HG03342 (cell line): ENCODE measurements at regions not wholly inside any gene's neighbourhood (a gene's known extent, or its start where the extent isn't known, plus 50 kb on each side); places are given as distances from the start of the nearest gene placed in this dataset.
"Not testable (repeated sequence)": the region's sequence is repeated elsewhere in the genome, so short reads cannot be mapped to it uniquely, and the experiment has no call there.

Experiments used
- ATAC-seq: cut with Tn5 transposase; IDR thresholded peaks from one replicate; pipeline ENCODE4 v1.9.1; 2021; ENCODE audit warnings: mild to moderate bottlenecking, moderate library complexity; ENCODE audit not compliant: unreplicated experiment

DNA sequence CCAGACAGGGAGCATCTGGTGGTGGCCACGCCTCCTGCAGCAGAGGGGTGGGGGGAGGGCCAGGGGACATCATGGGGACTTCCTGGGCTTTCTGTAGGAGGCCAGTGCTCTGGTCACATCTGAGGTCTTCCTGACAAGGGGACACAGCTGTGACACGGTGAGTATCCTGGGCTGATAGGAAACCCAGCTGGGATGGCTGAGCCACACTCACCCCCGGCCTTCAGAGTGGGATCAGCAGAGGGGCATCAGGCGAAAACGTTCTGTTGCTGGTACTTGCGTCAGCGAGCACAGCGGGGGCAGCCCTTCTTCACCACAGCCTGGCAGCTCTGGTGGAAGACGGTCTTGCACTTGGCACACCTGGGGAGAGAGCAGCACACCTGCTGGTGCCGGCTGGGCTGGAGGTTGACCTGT lies 122.9 kb upstream of the SMURF2 start:
- no peak for ATAC-seq

DNA sequence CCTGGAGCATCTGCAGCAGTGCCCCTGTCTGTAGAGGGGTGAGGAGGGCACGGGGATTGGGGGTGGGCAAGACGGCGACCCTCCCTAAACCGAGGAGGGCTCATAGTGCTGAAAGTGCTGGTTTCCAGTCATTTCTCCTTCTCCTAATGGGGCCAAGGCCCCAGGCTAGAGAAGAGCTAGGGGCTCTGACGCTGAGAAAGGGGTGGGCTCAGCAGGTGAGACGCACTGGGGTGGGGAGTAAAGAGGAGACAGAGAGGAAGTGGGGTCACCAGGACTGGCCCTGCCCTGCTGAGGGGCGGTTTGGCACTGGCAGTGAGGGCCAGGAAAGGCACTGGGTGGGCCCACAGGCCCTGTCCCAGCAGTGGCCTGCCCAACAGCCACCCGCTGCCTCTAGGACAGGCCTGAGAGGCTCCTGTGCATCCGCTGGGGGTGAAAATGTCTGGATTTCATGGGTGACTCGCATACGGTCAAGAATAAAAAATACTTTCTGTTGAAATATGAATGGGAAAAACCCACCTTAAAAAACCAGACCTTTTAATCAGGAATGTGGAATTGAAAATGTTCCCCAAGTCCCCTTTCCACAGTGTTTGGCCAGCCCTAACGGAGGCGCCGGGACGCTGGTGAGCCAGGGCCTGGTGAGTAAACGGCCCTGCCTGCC lies 122.4 kb upstream of the SMURF2 start:
- no peak for ATAC-seq

DNA sequence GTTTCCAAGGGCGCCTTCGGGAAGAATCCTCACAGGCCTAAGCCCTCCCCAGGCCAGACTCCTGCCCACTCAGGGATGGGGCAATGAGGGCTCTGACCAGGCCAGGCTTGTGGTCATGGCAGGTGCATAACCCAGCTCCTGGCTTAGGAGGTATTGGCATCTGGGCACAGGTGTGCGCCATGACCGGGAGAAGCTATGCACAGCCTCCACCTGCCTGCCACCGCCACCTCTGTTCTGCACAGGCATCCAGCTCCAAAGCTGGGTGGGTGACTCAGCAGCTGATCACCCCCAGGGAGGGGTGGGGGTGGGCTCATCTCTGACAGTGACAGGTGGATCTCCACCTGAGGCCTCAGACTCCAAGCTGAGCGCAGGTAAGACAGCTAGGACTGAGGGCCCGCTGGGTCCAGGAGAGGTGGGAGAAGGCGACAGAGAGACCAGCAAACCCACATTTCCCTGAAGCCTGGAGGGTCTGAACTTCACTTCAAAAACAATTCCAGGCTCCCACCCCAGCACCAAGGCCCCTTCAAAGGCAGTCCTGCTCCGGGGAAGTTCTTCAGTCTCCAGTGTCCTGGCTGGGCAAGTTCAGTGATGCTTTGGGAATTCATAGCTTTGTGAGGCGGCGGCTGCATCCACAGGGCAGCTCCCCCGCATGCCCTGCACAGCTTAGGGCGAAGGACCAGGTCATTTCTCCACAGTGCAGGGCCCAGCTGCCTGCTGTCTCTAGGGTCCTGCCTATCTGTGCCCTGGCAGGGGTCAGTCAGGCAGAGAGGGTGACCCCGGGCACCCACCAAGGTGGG lies 121.6 kb upstream of the SMURF2 start:
- no peak for ATAC-seq

DNA sequence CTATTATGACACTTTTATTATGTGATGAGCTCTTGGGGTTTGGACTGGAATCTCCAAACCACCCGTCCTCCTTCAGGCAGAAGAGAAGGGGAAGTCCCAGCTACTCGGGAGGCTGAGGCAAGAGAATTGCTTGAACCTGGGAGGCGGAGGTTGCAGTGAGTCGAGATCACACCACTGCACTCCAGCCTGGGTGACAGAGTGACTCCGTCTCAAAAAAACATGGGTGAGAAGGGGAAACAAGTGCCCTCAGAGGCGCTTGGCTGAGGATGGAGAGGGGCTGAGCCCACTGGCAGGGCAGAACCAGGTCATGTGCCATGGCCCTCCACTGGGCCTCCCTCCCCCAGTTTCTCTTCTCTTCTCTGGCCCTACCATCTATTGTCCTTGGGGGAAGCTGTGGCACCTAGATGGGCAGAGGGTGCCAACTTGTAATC lies 120.9 kb upstream of the SMURF2 start:
- ATAC-seq: no peak

DNA sequence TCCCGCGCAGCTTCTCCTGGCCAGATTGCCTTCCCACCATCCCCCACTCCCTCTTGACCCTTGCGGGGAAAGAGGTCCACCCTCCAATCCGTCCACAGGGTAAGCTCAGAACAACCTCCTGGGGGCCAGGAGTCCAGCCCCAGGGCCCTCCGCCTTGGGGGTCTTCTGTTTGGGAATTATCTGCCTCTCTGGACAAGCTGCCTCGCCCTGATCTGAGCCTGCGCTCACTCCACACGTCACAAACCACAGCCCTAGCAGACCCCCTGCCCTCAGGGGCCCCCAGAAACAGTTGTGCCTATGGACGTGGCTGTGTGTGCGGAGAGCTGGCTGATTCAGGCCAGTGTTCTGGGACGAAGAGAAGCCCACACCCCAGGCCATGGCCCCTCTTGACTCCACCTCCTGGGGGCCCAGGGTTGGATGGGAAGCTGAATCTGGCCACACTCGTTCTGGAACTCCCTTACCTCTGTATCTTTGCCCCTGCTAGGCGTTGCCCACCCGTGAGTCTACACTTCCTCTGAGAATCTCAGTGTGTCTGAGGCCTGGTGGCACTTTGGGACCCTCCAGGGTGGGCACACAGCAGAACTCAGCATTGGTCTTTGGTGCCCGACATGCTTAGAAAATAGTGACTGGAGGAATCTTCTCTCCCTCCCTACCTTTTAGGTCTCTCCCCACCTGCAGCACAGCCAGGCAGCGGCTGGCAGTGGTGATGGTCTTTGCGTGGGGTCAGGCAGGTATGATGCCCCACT lies 119.9 kb upstream of the SMURF2 start:
- ATAC-seq: no peak

DNA sequence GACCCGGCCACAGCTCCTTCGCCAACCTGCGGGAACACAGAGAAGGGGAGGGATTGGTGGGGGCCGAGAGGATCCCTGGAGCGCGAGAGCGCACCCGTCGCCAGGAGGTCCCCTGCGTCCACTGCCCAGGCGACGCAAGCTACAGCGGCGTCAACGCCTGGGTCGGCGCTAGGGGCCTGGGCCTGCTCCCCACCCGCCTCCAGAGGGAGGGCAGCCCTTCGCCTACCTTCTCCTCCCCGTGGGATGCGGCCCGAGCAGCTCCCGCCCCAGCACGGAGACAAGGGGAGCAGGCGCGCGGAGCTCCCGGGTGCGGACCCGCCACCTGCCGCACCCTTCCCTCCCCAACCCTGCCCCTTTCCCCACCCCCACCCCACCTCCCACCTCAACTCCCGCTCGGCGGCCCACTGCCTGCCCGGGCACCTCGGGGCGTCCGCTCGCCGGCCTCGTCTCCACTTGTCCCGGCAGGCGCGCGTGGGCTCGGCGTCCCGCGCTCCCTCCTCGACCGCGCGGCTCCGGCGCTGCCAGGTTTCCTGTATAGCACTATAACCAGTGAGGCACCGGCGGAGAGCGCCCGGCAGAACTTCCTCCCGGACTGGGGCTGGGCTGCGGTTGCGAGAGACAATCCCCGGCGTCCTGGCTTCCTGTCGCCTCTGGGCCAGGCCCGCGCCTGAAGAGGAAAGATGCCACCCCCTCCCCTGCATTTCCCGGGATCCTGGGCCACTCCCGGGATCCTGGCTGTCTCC lies 119.1 kb upstream of the SMURF2 start:
- no peak for ATAC-seq

DNA sequence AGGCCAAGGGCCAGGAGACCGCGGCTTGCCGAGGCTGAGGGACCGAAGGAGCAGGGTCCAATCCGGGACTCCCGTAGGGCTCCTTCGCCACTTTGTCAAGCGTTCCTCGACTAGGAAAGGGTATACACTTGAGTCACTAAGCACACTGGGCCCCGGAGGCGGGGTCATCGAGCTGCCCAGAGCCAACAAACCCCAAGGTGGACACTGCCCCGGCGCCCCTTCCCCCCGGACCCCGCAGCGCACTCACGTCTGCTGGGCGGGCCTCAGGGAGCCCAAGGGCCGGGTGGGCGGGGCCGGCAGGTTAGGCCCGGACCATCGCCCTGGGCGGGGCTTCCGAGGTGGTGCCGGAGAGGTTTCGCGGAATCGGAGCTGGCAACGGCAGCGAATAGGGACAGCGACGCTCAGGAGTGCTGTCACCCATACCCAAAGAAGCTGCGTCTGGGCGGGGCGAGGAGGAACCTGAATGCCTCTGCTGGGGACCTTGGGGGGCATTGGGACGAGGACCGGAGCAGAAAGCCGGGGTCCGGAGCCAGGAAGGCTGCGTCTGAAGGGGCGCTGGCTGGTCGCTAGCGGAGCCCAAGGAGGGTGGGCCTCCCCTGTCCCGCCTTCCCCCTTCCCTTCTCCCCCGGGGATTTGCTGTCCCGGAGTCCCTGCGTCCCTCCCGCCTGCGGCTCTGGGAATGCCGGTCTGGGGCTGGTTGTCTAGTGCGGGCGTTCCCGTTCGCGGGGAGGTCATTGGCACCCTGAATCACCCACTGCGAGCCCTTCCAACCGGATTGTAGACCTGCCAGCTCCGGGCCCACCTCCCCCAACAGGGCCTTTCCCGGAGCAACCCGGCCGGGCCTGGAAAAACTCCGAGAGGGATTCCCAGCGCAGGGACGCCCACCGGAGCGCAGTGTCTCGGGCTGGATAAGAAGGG lies 118.2 kb upstream of the SMURF2 start:
- ATAC-seq: no peak

DNA sequence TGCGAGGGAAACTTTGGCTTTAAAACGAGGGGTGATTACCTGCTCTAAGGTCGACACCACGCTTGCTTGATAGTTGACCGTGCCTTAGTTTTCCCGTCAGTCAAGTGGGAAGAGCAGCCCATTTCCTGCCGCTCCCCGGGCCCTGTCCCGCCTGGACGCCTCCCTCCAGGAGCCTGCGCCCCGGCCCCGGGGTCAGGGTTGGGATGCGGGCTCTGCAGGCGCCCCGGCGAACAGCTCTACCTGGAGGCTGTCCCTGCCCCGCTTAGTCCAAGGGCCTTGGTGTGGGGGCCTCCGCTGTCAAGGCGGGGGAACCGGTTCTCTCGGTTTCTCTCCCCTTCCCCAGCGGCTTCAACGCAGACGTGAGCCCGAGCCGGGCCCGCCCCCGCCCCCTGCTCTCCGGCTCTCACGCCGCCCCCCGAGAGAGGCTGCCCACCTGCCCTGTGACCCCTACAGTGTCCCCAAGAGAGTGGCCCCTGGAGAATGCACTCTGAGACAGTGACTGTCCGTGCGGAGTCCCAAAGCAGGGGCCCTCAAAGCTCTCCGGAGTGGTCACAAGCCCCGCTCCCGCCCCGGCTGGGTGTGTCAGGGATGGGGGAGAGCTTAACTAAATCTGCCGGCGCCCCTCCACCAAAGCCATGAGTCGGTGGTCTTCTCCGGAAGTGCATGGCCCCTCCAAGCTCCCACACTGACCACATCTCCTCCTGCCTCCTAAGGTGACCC lies 117.4 kb upstream of the SMURF2 start:
- ATAC-seq: no peak

DNA sequence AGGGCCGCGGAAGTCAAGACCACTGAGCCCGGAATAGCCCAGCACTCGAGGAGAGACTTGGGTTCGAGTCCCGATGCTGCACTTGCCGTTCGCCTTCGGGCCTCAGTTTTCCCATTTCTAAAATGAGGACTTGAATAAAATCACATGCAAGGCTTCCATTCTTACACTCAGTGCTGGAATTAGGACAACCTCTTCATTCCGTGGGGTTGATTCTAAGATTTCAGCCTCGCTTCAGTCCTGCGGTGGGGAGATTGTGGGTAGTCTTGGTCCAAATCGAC lies 116.9 kb upstream of the SMURF2 start:
- ATAC-seq: not testable (repeated sequence)

DNA sequence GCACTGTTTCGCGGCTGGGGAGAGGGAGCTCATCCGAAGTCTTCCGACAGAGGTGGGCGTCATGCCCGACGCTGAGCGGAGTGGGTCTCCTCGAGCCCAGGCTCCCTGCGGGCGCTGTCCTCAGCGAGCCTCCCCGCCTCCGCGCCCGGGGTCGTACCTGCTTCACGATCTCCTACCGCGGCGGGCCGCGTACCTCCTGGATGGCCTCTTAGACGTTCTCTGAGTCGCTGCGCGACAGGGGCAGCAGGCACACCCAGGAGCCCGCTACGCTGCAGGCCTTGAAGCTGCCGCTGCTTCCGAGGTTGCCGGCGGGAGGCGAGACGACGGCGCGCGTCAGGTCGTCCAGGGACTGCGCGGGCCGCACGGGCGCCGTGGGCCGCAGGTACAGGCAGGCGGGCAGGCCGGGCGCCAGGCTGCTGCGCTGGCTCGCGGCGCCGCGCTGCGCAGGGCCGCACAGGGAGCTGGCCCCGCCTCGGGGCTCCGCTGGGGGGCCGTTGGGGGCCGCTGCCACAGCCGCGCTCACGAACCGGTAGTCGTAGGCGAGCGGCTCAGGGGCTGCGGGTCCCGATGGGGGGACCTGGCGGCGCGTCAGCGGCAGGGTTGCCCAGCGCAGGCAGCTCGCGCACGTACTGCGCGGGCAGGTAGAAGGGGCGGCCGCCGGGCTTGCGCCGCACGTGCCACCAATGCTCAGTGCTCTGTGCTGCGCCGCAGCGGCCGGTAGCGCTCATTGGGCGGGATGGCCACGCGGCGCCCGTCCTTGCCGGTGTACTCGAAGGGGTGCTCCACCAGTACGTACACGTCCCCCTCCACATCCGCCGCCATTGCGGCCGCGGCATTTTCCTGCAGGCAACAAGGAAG lies 116.4 kb upstream of the SMURF2 start:
- no peak for ATAC-seq

DNA sequence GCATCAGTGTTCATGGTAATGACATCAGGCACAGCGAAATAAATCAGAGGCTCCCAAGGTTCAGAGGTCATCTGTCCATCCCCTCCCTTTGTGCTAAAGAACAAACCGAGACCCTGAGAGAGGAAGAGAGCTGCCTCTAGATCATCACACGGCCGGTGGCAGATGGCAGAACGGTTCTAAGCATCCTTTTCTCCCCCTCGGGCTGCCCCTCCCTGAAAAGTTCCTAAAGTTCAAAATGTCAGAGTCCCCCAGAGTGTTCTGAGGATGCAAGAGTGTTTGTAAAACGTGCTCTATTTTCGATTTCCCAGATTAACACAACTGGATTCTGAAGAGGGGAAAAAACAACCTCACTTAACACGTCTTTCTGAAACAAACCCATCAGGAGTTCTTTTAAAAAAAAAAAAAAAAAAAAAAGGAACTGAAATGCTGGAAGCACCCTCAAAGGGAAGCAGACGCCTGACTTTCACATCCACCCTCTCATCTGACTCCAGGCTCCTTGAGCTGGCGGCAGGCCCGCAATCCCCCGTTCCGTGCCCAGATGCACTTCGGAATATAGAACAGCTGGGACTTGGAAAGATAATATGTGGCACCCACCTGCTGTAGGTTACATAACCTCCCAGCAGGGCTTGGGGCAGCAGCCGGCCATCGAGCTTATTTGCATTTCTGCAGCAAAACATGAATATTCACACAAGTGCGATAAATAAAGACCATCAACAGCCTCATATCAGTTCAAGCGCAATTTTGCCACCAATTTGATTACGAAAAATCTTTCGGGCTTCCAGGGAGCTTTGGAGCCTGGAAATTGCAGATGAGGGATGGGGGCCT lies 115.5 kb upstream of the SMURF2 start:
- no peak for ATAC-seq

DNA sequence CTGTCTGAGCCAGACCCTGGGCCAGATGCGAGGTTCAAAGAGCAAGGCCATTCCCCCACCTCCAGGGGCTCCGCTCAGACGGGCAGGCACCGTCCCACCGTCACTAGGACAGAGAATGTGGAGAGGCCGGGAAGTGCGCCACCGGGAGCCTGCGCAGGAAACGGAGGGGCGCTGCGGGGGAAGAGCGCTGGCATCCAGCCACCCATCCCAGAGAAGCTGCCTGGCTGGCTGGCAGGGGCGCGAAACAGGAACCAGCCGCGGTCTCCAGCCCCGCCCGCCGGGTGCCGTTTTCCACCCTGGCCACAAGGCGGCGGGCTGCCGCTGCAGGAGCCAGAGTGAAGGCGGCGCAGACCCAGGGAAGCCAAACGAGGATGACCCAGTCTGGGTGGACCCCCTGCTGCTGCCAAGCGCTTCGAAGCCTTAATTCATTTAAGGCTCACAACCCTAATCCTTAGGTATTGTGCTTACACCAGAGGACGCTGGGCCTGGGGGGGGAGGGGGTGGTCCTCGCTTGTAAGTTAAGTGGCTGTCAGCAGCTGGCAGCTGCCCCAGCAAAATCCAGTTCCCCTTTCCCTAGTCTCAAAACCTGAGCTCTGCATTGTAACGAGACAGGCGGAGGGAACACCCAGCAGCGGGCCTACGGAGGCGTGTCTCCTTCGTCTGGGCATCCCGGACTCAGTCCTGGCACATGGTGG lies 114.8 kb upstream of the SMURF2 start:
- ATAC-seq: peak; percentile 44

DNA sequence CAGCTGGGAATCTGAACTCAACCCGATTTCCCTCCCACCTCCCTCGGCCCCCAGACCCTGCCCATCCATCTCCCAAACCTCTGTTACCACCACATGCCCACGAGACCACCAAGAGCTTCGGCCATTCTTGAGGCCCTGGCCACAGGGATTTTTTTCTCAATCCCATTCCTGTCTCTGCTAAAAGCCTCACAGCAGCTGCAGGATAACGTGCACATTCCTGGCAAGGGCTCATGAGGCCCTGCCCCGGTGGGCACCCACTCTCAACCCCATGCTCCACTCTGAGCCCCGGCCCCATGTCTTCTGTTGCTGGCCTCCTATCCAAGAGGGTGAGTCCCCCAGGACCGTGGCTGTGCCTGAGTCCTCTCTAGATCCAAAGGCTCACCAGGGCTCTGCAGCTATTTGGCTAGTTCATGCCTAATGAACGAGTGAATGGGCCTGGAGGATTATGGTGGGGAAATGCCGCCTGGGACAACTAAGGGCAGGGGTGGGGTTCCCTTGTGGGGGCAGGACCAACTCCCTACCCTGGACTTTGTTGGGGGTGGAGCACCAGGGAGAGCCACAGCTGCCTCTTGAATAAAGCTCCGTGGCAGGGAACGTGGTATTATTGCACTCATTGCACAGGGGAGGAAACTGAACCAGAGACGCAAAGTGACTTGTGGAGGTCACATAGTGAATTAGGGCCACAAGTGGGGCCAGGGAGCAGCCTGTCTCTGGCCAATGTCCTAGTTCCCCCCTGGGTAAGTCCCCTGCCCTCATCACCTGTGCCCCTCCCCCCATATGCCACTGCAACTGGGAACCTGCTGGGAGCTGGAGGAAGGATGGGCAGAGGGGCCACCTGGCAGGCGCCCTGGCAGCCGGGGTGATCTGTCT lies 113.8 kb upstream of the SMURF2 start:
- ATAC-seq: no peak

DNA sequence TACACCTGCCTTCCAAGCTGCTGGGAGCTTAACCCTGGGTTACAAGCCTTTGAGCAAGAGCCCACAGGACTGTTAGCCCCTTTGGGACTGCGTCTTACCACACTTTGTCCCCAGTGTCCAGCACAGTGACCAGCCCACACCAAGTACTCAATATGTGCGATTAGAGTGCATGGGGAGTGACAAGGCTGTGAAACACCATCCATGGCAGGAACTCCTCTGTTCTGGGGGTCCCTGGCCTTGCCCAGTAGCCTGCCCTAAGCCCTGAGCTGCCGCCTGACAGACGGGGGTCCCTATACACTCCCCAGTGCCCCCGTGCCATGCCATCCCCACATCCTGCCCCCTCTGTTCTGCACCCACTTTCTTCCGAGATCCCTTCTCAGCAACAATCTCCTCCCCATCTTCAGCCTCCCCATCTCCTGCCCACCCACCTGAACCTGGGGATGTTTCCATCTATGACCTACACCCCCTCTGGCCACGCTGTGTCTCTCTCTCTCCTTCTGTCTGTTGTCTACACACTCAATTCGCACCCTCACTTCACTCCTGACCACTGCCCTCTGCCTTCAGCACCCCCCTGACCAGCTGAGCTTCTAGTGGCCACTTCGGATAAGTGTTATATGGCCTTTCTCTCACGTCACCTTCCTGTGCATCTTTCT lies 112.9 kb upstream of the SMURF2 start:
- ATAC-seq: no peak

DNA sequence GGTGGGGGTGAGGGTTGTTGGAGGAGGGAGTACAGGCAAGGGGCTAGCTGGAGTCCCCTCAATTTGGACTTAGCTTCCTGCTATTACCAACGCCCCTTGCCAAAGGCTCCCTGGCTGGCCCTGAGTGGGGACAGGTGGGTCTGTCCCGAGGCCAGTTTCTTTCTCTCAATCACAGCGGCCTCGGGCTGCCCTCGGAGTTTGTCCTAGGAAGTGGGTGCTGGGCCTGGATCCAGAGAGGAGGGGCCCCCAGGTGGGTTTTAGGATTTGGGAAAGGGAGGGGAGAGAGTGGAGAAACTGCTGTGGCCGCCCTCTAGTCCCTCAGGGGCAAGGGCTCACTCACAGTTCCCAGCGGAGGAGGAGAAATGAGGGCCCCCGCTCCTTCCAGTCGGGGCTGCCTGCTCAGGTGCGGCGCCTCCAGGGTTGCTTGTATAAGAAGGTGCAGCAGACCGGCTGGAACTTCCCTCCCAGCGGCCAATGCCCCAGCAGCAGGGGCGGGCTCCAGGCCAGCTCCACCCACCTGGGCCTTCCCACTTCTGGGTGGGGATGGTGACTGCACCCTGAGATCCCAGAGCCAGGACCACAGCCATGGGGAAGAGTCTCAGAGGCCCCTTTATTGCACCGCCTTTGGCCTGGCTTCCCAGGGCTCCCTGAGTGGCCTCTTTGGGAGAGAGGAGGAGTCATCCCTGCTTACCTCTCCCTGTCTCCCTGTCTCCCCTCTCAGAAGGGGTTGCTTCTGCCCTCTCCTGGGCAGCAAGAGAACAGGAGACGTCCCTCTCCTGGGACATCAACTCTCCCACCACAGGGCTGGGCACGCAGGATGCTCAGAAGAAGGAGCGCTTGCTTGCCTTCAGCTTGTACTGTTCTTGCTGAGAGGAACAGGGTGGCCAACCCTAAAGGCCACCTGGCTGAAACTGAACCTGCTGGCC lies 112.0 kb upstream of the SMURF2 start:
- no peak for ATAC-seq
